Sigmoid colon (tissue), 4 donors: ENCODE measurements at regions not wholly inside any gene's neighbourhood (a gene's known extent, or its start where the extent isn't known, plus 50 kb on each side); places are given as distances from the start of the nearest gene placed in this dataset.

Source experiments
- EP300 ChIP-seq, 4 donors: sonication (generic); formaldehyde crosslinking; IDR thresholded peaks; one replicate each; pipeline ENCODE4 v1.6.1; 2017; ENCODE audit warnings: antibody characterized with exemption in 4 of 4
- POLR2AphosphoS5 ChIP-seq, 4 donors: sonication (generic); formaldehyde crosslinking; IDR thresholded peaks; one replicate each; pipeline ENCODE4 v1.6.1; 2017; ENCODE audit warnings: antibody characterized with exemption in 4 of 4
- TF ChIP-seq, protein P1 (sequence below), 4 experiments: fragments of 450-650 bp in 3 of 4; fragments of 200-600 bp in 1 of 4; IDR thresholded peaks; one replicate each; pipeline ENCODE4 v1.5.1; 2016 to 2019; ENCODE audit warnings: antibody characterized with exemption in 4 of 4, mild to moderate bottlenecking in 3 of 4, moderate library complexity in 2 of 4

DNA sequence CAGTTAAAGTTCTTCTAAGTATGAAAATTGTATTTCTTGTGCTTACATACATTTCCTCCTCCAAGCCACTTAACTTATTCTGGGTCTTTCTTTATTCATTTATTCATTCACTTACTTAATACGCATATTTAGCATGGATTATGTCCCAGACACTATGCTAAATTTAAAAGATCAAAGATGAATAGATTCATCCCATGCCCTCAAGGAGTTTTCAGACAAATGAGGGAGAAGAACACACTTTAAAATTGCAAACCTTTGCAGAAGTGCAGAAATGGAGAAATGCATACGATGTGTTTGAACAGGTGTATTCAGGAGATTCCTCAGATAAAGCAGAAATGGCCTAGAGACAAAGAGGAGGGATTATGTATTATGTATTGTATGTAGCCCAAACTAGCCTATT lies 298.7 kb upstream of the SOX11 start:
- TF ChIP-seq, protein P1, sequence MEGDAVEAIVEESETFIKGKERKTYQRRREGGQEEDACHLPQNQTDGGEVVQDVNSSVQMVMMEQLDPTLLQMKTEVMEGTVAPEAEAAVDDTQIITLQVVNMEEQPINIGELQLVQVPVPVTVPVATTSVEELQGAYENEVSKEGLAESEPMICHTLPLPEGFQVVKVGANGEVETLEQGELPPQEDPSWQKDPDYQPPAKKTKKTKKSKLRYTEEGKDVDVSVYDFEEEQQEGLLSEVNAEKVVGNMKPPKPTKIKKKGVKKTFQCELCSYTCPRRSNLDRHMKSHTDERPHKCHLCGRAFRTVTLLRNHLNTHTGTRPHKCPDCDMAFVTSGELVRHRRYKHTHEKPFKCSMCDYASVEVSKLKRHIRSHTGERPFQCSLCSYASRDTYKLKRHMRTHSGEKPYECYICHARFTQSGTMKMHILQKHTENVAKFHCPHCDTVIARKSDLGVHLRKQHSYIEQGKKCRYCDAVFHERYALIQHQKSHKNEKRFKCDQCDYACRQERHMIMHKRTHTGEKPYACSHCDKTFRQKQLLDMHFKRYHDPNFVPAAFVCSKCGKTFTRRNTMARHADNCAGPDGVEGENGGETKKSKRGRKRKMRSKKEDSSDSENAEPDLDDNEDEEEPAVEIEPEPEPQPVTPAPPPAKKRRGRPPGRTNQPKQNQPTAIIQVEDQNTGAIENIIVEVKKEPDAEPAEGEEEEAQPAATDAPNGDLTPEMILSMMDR (IDR thresholded peaks at IDR 0.05) = no peak
- TF ChIP-seq POLR2AphosphoS5 (IDR thresholded peaks at IDR 0.05) = no peak
- no peak for TF ChIP-seq EP300 (IDR thresholded peaks at IDR 0.05)
